IMR-90 (cell line): ENCODE measurements at regions not wholly inside any gene's neighbourhood (a gene's known extent, or its start where the extent isn't known, plus 50 kb on each side); places are given as distances from the start of the nearest gene placed in this dataset.

Source experiments
- ATAC-seq: fragments of 200-7000 bp; cut with Tn5 transposase; 2 replicates; pipeline ENCODE4 v1.9.1; 2020; ENCODE audit warnings: low read depth, mild to moderate bottlenecking, moderate library complexity
- BruUV-seq: library from RNA; stranded (reverse); fragments of 400-500 nt; replicated peaks from 2 replicates; lab custom pipeline; 2021; lab: Mats Ljungman, UMichigan
- CTCF ChIA-PET: fragments of 300-600 bp; formaldehyde crosslinking; extraction: SDS; loops from one replicate; lab custom pipeline; 2021; ENCODE audit warnings: antibody characterized with exemption; lab: Yijun Ruan, JAX
- POLR2A ChIA-PET: fragments of 300-600 bp; sonication (Branson Sonifier 250); formaldehyde crosslinking; loops from one replicate; lab custom pipeline; 2022; ENCODE audit warnings: antibody characterized with exemption; ENCODE audit not compliant: unreplicated experiment; lab: Charles Lee
- DNase-seq: peaks from one replicate; pipeline ENCODE4 v3.0.0; 2013
- H2AFZ ChIP-seq: replicated peaks from 2 replicates; pipeline ENCODE3; 2013; ENCODE audit warnings: low read length, mild to moderate bottlenecking; ENCODE audit not compliant: poor library complexity
- H2AK5ac ChIP-seq: 2 replicates; pipeline ENCODE4 v1.6.1; 2013; ENCODE audit warnings: low read depth, low read length, inconsistent platforms
- H2AK9ac ChIP-seq: replicated peaks from 2 replicates; pipeline ENCODE3; 2013; ENCODE audit warnings: mild to moderate bottlenecking, low read depth, low read length, moderate library complexity; ENCODE audit not compliant: poor library complexity
- H2BK120ac ChIP-seq: 2 replicates; pipeline ENCODE4 v1.6.1; 2013; ENCODE audit warnings: low read depth, low read length, inconsistent platforms
- H2BK15ac ChIP-seq: 3 replicates; pipeline ENCODE4 v1.6.1; 2013; ENCODE audit warnings: low read depth, low read length, inconsistent platforms
- H2BK20ac ChIP-seq: 2 replicates; pipeline ENCODE4 v1.6.1; 2013; ENCODE audit warnings: low read depth, mild to moderate bottlenecking, inconsistent platforms, low read length, moderate library complexity
- H2BK5ac ChIP-seq: 2 replicates; pipeline ENCODE4 v1.6.1; 2013; ENCODE audit warnings: mild to moderate bottlenecking, low read depth, low read length, inconsistent platforms; ENCODE audit not compliant: poor library complexity, severe bottlenecking
- H3K14ac ChIP-seq: replicated peaks from 2 replicates; pipeline ENCODE4 v1.6.1; 2013; ENCODE audit warnings: low read depth, low read length, inconsistent platforms
- H3K18ac ChIP-seq: 2 replicates; pipeline ENCODE4 v1.6.1; 2013; ENCODE audit warnings: low read depth, low read length, control low read depth
- H3K23ac ChIP-seq: 2 replicates; pipeline ENCODE4 v1.6.1; 2013; ENCODE audit warnings: low read depth, low read length, inconsistent platforms
- H3K27ac ChIP-seq: 2 replicates; pipeline ENCODE4 v1.5.1; 2013; ENCODE audit warnings: mild to moderate bottlenecking, control low read depth, low read length; ENCODE audit not compliant: insufficient read depth
- H3K27me3 ChIP-seq: 2 replicates; pipeline ENCODE4 v1.6.1; 2013; ENCODE audit warnings: low read length; ENCODE audit not compliant: control insufficient read depth, insufficient read depth
- H3K36me3 ChIP-seq: 2 replicates; pipeline ENCODE4 v1.6.1; 2013; ENCODE audit warnings: low read length, mixed read lengths; ENCODE audit not compliant: control insufficient read depth, insufficient read depth
- H3K4ac ChIP-seq: 2 replicates; pipeline ENCODE4 v1.6.1; 2013; ENCODE audit warnings: low read depth, low read length, inconsistent platforms
- H3K4me1 ChIP-seq: 2 replicates; pipeline ENCODE4 v1.6.1; 2013; ENCODE audit warnings: low read length, mixed read lengths; ENCODE audit not compliant: control insufficient read depth, insufficient read depth
- H3K4me2 ChIP-seq: 2 replicates; pipeline ENCODE4 v1.6.1; 2013; ENCODE audit warnings: low read depth, mild to moderate bottlenecking, control low read depth, low read length, moderate library complexity
- H3K4me3 ChIP-seq: 2 replicates; pipeline ENCODE4 v1.5.1; 2013; ENCODE audit warnings: low read depth, mild to moderate bottlenecking, control low read depth, low read length, moderate library complexity; ENCODE audit not compliant: insufficient read depth
- H3K56ac ChIP-seq: 2 replicates; pipeline ENCODE4 v1.6.1; 2013; ENCODE audit warnings: low read length, inconsistent platforms; ENCODE audit not compliant: insufficient read depth; ENCODE audit errors: extremely low read depth
- H3K79me1 ChIP-seq, 2 experiments: 2 replicates each; pipeline ENCODE4 v1.6.1; 2013; ENCODE audit warnings: low read length in 2 of 2, inconsistent platforms in 1 of 2, low read depth in 1 of 2
- H3K9ac ChIP-seq: 2 replicates; pipeline ENCODE4 v1.6.1; 2013; ENCODE audit warnings: low read depth, low read length, control low read depth
- H3K9me1 ChIP-seq: 2 replicates; pipeline ENCODE4 v1.6.1; 2013; ENCODE audit warnings: low read length, inconsistent platforms; ENCODE audit not compliant: insufficient read depth
- H3K9me3 ChIP-seq: 2 replicates; pipeline ENCODE4 v1.6.1; 2013; ENCODE audit warnings: low read length; ENCODE audit not compliant: control insufficient read depth, insufficient read depth
- H4K20me1 ChIP-seq: 2 replicates; pipeline ENCODE4 v1.6.1; 2013; ENCODE audit warnings: low read length, inconsistent platforms; ENCODE audit not compliant: insufficient read depth
- H4K5ac ChIP-seq: 2 replicates; pipeline ENCODE4 v1.6.1; 2013; ENCODE audit warnings: mild to moderate bottlenecking, low read depth, low read length, control low read depth
- H4K8ac ChIP-seq, 2 experiments: 2 replicates each; pipeline ENCODE4 v1.6.1; 2013; ENCODE audit warnings: low read depth in 2 of 2, low read length in 2 of 2, control low read depth in 1 of 2, inconsistent platforms in 1 of 2
- H4K91ac ChIP-seq: 2 replicates; pipeline ENCODE4 v1.6.1; 2013; ENCODE audit warnings: low read depth, low read length, inconsistent platforms; ENCODE audit not compliant: insufficient read depth
- BHLHE40 ChIP-seq: fragments of 150-350 bp; IDR thresholded peaks from 2 replicates; pipeline ENCODE4 v1.6.1; 2016; ENCODE audit warnings: mild to moderate bottlenecking, low read depth, low read length
- CHD1 ChIP-seq: IDR thresholded peaks from 2 replicates; pipeline ENCODE4 v1.6.1; 2012; ENCODE audit warnings: low read depth, low read length, improper control_type of control experiment
- FOS ChIP-seq: fragments of 150-350 bp; IDR thresholded peaks from 2 replicates; pipeline ENCODE4 v1.6.1; 2016; ENCODE audit warnings: low read depth, low read length
- MAFK ChIP-seq: IDR thresholded peaks from 2 replicates; pipeline ENCODE4 v1.6.1; 2012; ENCODE audit warnings: low read depth, low read length, improper control_type of control experiment
- RCOR1 ChIP-seq: IDR thresholded peaks from 2 replicates; pipeline ENCODE4 v1.6.1; 2012; ENCODE audit warnings: mild to moderate bottlenecking, low read length, improper control_type of control experiment; ENCODE audit not compliant: insufficient replicate concordance
- RFX5 ChIP-seq: IDR thresholded peaks from 2 replicates; pipeline ENCODE4 v1.8.0; 2012; ENCODE audit warnings: low read depth, mild to moderate bottlenecking, low read length, moderate library complexity
- SMC3 ChIP-seq: fragments of 150-350 bp; IDR thresholded peaks from 2 replicates; pipeline ENCODE4 v1.6.1; 2016; ENCODE audit warnings: low read depth, mild to moderate bottlenecking, antibody characterized with exemption, low read length, moderate library complexity
- WGBS, 2 experiments: methylation state at CpG; one replicate each; pipeline versions ENCODE4 v1.1.5 to v1.1.7; 2013; ENCODE audit warnings: missing lambda C conversion rate in 2 of 2; ENCODE audit not compliant: insufficient read length in 1 of 2; ENCODE audit errors: extremely low coverage in 2 of 2; 5-methylcytosine and 5-hydroxymethylcytosine counted together
- dilution Hi-C: fragments of 300-500 bp; cut with HindIII; formaldehyde crosslinking; loops from one replicate; pipeline ENCODE4 v1.14.3; 2018; ENCODE audit warnings: low sequenced_read_pairs; ENCODE audit not compliant: unreplicated experiment
- in situ Hi-C: fragments of 300-500 bp; cut with MboI; formaldehyde crosslinking; loops from 3 replicates; pipeline ENCODE4 v1.14.3; 2019; ENCODE audit warnings: low sequenced_read_pairs, inconsistent platforms, mixed read lengths
- intact Hi-C: fragments of 100-400 bp; cut with micrococcal nuclease; formaldehyde crosslinking; loops from 2 replicates; pipeline ENCODE4 v1.10.0; 2022
- TF ChIP-seq, protein P1 (sequence below): fragments of 150-350 bp; IDR thresholded peaks from 2 replicates; pipeline ENCODE4 v1.6.1; 2016; ENCODE audit warnings: low read depth, mild to moderate bottlenecking, low read length, moderate library complexity, borderline replicate concordance
- TF ChIP-seq, protein P2 (sequence below): fragments of 150-350 bp; IDR thresholded peaks from 2 replicates; pipeline ENCODE4 v1.6.1; 2017; ENCODE audit warnings: mild to moderate bottlenecking, antibody characterized with exemption, low read length, low read depth

- no peaks in the 10 kb centered on the region for H3K4me1 ChIP-seq
- no peak overlapping the region for H4K91ac ChIP-seq
- no peak overlapping the region for H3K14ac ChIP-seq
- H3K18ac ChIP-seq: no peak overlapping the region
- no peak overlapping the region for H2AK9ac ChIP-seq
- no peaks in the 10 kb centered on the region for H3K9me3 ChIP-seq
- no TSS peak for BruUV-seq
- POLR2A ChIA-PET: no interaction called here
- no peak overlapping the region for H2BK5ac ChIP-seq
- in situ Hi-C loops: no loop called here
- H3K36me3 ChIP-seq: no peaks in the 10 kb centered on the region
- no peak overlapping the region for H3K23ac ChIP-seq
- H3K4me2 ChIP-seq: no peak overlapping the region
- no peak overlapping the region for H3K4ac ChIP-seq
- DNase-seq (no peak), ATAC-seq (no peak)
- dilution Hi-C loops: no loop called here
- H4K20me1 ChIP-seq: no peaks in the 10 kb centered on the region
- no peak overlapping the region for H3K27ac ChIP-seq
- CTCF ChIA-PET: interaction anchor here (1.0 kb wide), 1 partner anchor 17 kb away, joined by 3 read pairs; no protein-coding TSS in a partner anchor
- no peaks in the 10 kb centered on the region for H3K79me1 ChIP-seq
- no peak overlapping the region for H2AK5ac ChIP-seq
- no peak overlapping the region for H3K9ac ChIP-seq
- no peak overlapping the region for H3K4me3 ChIP-seq
- H3K9me1 ChIP-seq: no peaks in the 10 kb centered on the region
- no peak overlapping the region for H2BK120ac ChIP-seq
- no peak for TF ChIP-seq CHD1
- TF ChIP-seq RFX5: no peak
- no peak for TF ChIP-seq MAFK
- TF ChIP-seq SMC3: no peak
- no peak for TF ChIP-seq FOS
- TF ChIP-seq, protein P1, sequence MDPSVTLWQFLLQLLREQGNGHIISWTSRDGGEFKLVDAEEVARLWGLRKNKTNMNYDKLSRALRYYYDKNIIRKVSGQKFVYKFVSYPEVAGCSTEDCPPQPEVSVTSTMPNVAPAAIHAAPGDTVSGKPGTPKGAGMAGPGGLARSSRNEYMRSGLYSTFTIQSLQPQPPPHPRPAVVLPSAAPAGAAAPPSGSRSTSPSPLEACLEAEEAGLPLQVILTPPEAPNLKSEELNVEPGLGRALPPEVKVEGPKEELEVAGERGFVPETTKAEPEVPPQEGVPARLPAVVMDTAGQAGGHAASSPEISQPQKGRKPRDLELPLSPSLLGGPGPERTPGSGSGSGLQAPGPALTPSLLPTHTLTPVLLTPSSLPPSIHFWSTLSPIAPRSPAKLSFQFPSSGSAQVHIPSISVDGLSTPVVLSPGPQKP: no peak
- TF ChIP-seq, protein P2, sequence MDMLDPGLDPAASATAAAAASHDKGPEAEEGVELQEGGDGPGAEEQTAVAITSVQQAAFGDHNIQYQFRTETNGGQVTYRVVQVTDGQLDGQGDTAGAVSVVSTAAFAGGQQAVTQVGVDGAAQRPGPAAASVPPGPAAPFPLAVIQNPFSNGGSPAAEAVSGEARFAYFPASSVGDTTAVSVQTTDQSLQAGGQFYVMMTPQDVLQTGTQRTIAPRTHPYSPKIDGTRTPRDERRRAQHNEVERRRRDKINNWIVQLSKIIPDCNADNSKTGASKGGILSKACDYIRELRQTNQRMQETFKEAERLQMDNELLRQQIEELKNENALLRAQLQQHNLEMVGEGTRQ: no peak
- no peak for TF ChIP-seq BHLHE40
- no peak for TF ChIP-seq RCOR1
- intact Hi-C loops: loop anchor here (1.0 kb wide), 1 partner anchor 36 kb away; no protein-coding TSS in a partner anchor
- H3K56ac ChIP-seq: no peak overlapping the region
- no peak overlapping the region for H2AFZ ChIP-seq
- H2BK15ac ChIP-seq: no peak overlapping the region
- no peaks in the 10 kb centered on the region for H3K27me3 ChIP-seq
- no peak overlapping the region for H4K8ac ChIP-seq
- WGBS, 2 experiments: no CpG with 5 or more reads among the region's 1 CpG
- H2BK20ac ChIP-seq: no peak overlapping the region
- no peak overlapping the region for H4K5ac ChIP-seq
Measured at GRCh38 chr6:90648873-90649272, 62.0 kb upstream of the MAP3K7 start.
